CD14-positive monocyte (primary cell): ENCODE measurements at regions not wholly inside any gene's neighbourhood (a gene's known extent, or its start where the extent isn't known, plus 50 kb on each side); places are given as distances from the start of the nearest gene placed in this dataset.

Experiments used
- DNase-seq, 3 donors: peaks; one replicate each; pipeline ENCODE4 v3.0.0-alpha.2; 2011 to 2022
- H2AFZ ChIP-seq: 2 replicates; pipeline ENCODE4 v1.6.0; 2012; ENCODE audit warnings: mild to moderate bottlenecking, low read depth, low read length, inconsistent platforms; ENCODE audit not compliant: insufficient read depth, poor library complexity, severe bottlenecking
- H3K27ac ChIP-seq, 2 donors: 1 replicate in 1 of 2; 2 replicates in 1 of 2; pipeline ENCODE4 v1.5.1; 2012 to 2013; ENCODE audit warnings: low read length in 2 of 2, control low read depth in 1 of 2, inconsistent platforms in 1 of 2, low read depth in 1 of 2, mild to moderate bottlenecking in 1 of 2
- H3K27me3 ChIP-seq, 2 donors: one replicate each; pipeline versions ENCODE4 v1.6.0 to v1.6.1; 2011 to 2013; ENCODE audit warnings: low read length in 2 of 2; ENCODE audit not compliant: control insufficient read depth in 2 of 2, insufficient read depth in 2 of 2
- H3K36me3 ChIP-seq, 2 donors: replicated peaks in 1 of 2; 1 replicate in 1 of 2; 2 replicates in 1 of 2; pipeline versions ENCODE4 v1.5.1 to v1.6.1; 2012 to 2013; ENCODE audit warnings: low read length in 2 of 2, control low read depth in 1 of 2, inconsistent platforms in 1 of 2, mild to moderate bottlenecking in 1 of 2; ENCODE audit not compliant: insufficient read depth in 2 of 2, control insufficient read depth in 1 of 2
- H3K4me1 ChIP-seq, 2 donors: 1 replicate in 1 of 2; 2 replicates in 1 of 2; pipeline versions ENCODE4 v1.5.1 to v1.6.1; 2012 to 2013; ENCODE audit warnings: low read length in 2 of 2, control low read depth in 1 of 2, inconsistent platforms in 1 of 2, mild to moderate bottlenecking in 1 of 2, moderate library complexity in 1 of 2; ENCODE audit not compliant: insufficient read depth in 2 of 2, control insufficient read depth in 1 of 2
- H3K4me2 ChIP-seq: replicated peaks from 2 replicates; pipeline ENCODE3; 2012; ENCODE audit warnings: low read length, moderate library complexity, mild to moderate bottlenecking; ENCODE audit not compliant: poor library complexity, severe bottlenecking; ENCODE audit errors: extremely low read depth
- H3K4me3 ChIP-seq, 3 experiments: fragments of 200-600 bp in 1 of 3; sonication (generic) in 1 of 3; replicated peaks in 1 of 3; 1 replicate in 2 of 3; 2 replicates in 1 of 3; pipeline ENCODE4 v1.5.1; 2011 to 2013; ENCODE audit warnings: low read length in 3 of 3, mild to moderate bottlenecking in 3 of 3, control low read depth in 2 of 3, low read depth in 2 of 3, inconsistent platforms in 1 of 3, moderate library complexity in 1 of 3
- H3K79me2 ChIP-seq: 2 replicates; pipeline ENCODE4 v1.6.0; 2012; ENCODE audit warnings: mild to moderate bottlenecking, control low read depth, inconsistent platforms, low read length, moderate library complexity; ENCODE audit not compliant: insufficient read depth
- H3K9ac ChIP-seq: 2 replicates; pipeline ENCODE4 v1.6.0; 2017; ENCODE audit warnings: low read length, mild to moderate bottlenecking; ENCODE audit not compliant: insufficient read depth, poor library complexity, severe bottlenecking
- H3K9me3 ChIP-seq, 2 donors: replicated peaks in 1 of 2; 1 replicate in 1 of 2; 2 replicates in 1 of 2; pipeline versions ENCODE4 v1.5.1 to v1.6.1; 2012 to 2013; ENCODE audit warnings: low read length in 2 of 2, control low read depth in 1 of 2; ENCODE audit not compliant: control insufficient read depth in 1 of 2, insufficient read depth in 1 of 2
- H4K20me1 ChIP-seq: 2 replicates; pipeline ENCODE4 v1.6.0; 2012; ENCODE audit warnings: mild to moderate bottlenecking, low read length, control low read depth, moderate library complexity; ENCODE audit not compliant: insufficient read depth
- H3K27ac Mint-ChIP-seq, 7 donors: one replicate each; pipeline ENCODE4 v1.8.0; 2020; ENCODE audit warnings: mild to moderate bottlenecking in 7 of 7, mixed read lengths in 7 of 7, moderate library complexity in 6 of 7, inconsistent platforms in 2 of 7
- H3K27me3 Mint-ChIP-seq, 3 donors: one replicate each; pipeline ENCODE4 v1.8.0; 2021 to 2022; ENCODE audit warnings: low read depth in 3 of 3, mild to moderate bottlenecking in 3 of 3, mixed read lengths in 3 of 3, moderate library complexity in 3 of 3, inconsistent platforms in 1 of 3
- H3K36me3 Mint-ChIP-seq, 2 donors: one replicate each; pipeline ENCODE4 v1.8.0; 2020; ENCODE audit warnings: mixed read lengths in 2 of 2, inconsistent platforms in 1 of 2, mild to moderate bottlenecking in 1 of 2
- H3K4me1 Mint-ChIP-seq: one replicate; pipeline ENCODE4 v1.8.0; 2020; ENCODE audit warnings: mild to moderate bottlenecking, mixed read lengths
- H3K4me3 Mint-ChIP-seq, 2 donors: one replicate each; pipeline ENCODE4 v1.8.0; 2020; ENCODE audit warnings: mild to moderate bottlenecking in 2 of 2, mixed read lengths in 2 of 2, moderate library complexity in 1 of 2
- H3K9me3 Mint-ChIP-seq, 7 donors: one replicate each; pipeline ENCODE4 v1.8.0; 2020 to 2022; ENCODE audit warnings: mixed read lengths in 7 of 7, mild to moderate bottlenecking in 6 of 7, moderate library complexity in 6 of 7, inconsistent platforms in 2 of 7
- CTCF ChIP-seq: fragments of 200-600 bp; IDR thresholded peaks from one replicate; pipeline ENCODE4 v1.8.0; 2022; ENCODE audit warnings: antibody characterized with exemption, mild to moderate bottlenecking
- WGBS: methylation state at CpG from one replicate; pipeline ENCODE4 v1.1.5; 2013; ENCODE audit warnings: missing lambda C conversion rate; ENCODE audit not compliant: insufficient coverage; 5-methylcytosine and 5-hydroxymethylcytosine counted together
- intact Hi-C, 2 donors: fragments of 100-400 bp; cut with micrococcal nuclease; formaldehyde crosslinking; loops; one replicate each; pipeline versions ENCODE4 v1.15.0 to v1.15.1; 2023

GRCh38 chr3:101104321-101104720, 111.1 kb upstream of the ABI3BP start:
- Mint-ChIP-seq H3K4me1 (no peaks in the 10 kb centered on the region), H3K36me3 (no peaks in the 10 kb centered on the region), H3K9me3 (peaks cover 5 to 13% (median 10%) of the 10 kb centered on the region in 7 donors), H3K27me3 (peaks cover 0 to 5% (median 2%) of the 10 kb centered on the region in 3 donors), H3K27ac (no peak overlapping the region), H3K4me3 (no peak overlapping the region)
- no CpG with 5 or more reads among the region's 1 CpG for WGBS
- TF ChIP-seq CTCF: no peak
- Histone ChIP-seq H3K36me3 (no peaks in the 10 kb centered on the region), H2AFZ (no peak overlapping the region), H3K9me3 (peaks cover 4 to 10% of the 10 kb centered on the region in 2 donors), H3K27me3 (no peaks in the 10 kb centered on the region), H3K4me1 (no peaks in the 10 kb centered on the region), H3K4me2 (no peak overlapping the region), H3K9ac (no peak overlapping the region), H3K4me3 (no peak overlapping the region), H4K20me1 (no peaks in the 10 kb centered on the region), H3K79me2 (no peaks in the 10 kb centered on the region), H3K27ac (no peak overlapping the region)
- intact Hi-C loops: no loop called here
- DNase-seq: no peak

GRCh38 chr3:101102678-101103296, 109.6 kb upstream of the ABI3BP start:
- Mint-ChIP-seq H3K9me3 (peaks cover 0 to 8% (median 1%) of the 10 kb centered on the region in 7 donors), H3K4me3 (no peak overlapping the region), H3K4me1 (no peaks in the 10 kb centered on the region), H3K36me3 (no peaks in the 10 kb centered on the region), H3K27ac (no peak overlapping the region), H3K27me3 (peaks cover 0 to 2% (median 0%) of the 10 kb centered on the region in 3 donors)
- DNase-seq: no peak
- H3K79me2 ChIP-seq: no peaks in the 10 kb centered on the region
- H3K36me3 ChIP-seq: no peaks in the 10 kb centered on the region
- intact Hi-C loops: no loop called here
- TF ChIP-seq CTCF: no peak
- no CpG with 5 or more reads among the region's 4 CpGs for whole genome bisulfite sequencing
- no peaks in the 10 kb centered on the region for H3K9me3 ChIP-seq
- no peak overlapping the region for H3K4me3 ChIP-seq
- H3K27ac ChIP-seq: no peak overlapping the region
- H4K20me1 ChIP-seq: no peaks in the 10 kb centered on the region
- H3K4me2 ChIP-seq: no peak overlapping the region
- H3K27me3 ChIP-seq: no peaks in the 10 kb centered on the region
- H3K4me1 ChIP-seq: no peaks in the 10 kb centered on the region
- no peak overlapping the region for H2AFZ ChIP-seq
- H3K9ac ChIP-seq: no peak overlapping the region
